H9 (cell line): ENCODE measurements at regions not wholly inside any gene's neighbourhood (a gene's known extent, or its start where the extent isn't known, plus 50 kb on each side); places are given as distances from the start of the nearest gene placed in this dataset.

Experiments used
- DNase-seq: peaks from one replicate; pipeline ENCODE4 v3.0.0-alpha.2; 2017
- H2AFZ ChIP-seq: one replicate; pipeline ENCODE4 v1.6.1; 2013; ENCODE audit warnings: mild to moderate bottlenecking, low read length, control low read depth, moderate library complexity
- H2AK5ac ChIP-seq: 2 replicates; pipeline ENCODE4 v1.6.1; 2013; ENCODE audit warnings: low read length, control low read depth, mixed read lengths; ENCODE audit not compliant: insufficient read length
- H2BK120ac ChIP-seq: one replicate; pipeline ENCODE4 v1.6.1; 2013; ENCODE audit warnings: low read depth, mild to moderate bottlenecking, low read length, control low read depth, inconsistent platforms; ENCODE audit not compliant: poor library complexity, severe bottlenecking
- H2BK12ac ChIP-seq: 2 replicates; pipeline ENCODE4 v1.6.1; 2013; ENCODE audit warnings: low read length, control low read depth, mixed read lengths, low read depth; ENCODE audit not compliant: insufficient read length
- H2BK15ac ChIP-seq: 2 replicates; pipeline ENCODE4 v1.6.1; 2013; ENCODE audit warnings: low read depth, low read length, control low read depth
- H2BK20ac ChIP-seq: one replicate; pipeline ENCODE4 v1.6.1; 2013; ENCODE audit warnings: low read depth, mild to moderate bottlenecking, low read length, control low read depth, inconsistent platforms; ENCODE audit not compliant: poor library complexity, severe bottlenecking
- H2BK5ac ChIP-seq: 2 replicates; pipeline ENCODE4 v1.6.1; 2013; ENCODE audit warnings: low read length, control low read depth, mixed read lengths; ENCODE audit not compliant: insufficient read length
- H3K14ac ChIP-seq: 2 replicates; pipeline ENCODE4 v1.6.1; 2013; ENCODE audit warnings: low read length, control low read depth; ENCODE audit not compliant: insufficient read depth
- H3K18ac ChIP-seq: 2 replicates; pipeline ENCODE4 v1.6.1; 2013; ENCODE audit warnings: low read depth, mild to moderate bottlenecking, mixed read lengths, low read length, control low read depth; ENCODE audit not compliant: insufficient read length
- H3K23ac ChIP-seq: 2 replicates; pipeline ENCODE4 v1.6.1; 2013; ENCODE audit warnings: low read length, control low read depth, mixed read lengths, low read depth; ENCODE audit not compliant: insufficient read length
- H3K23me2 ChIP-seq: 2 replicates; pipeline ENCODE4 v1.6.1; 2013; ENCODE audit warnings: low read depth, mild to moderate bottlenecking, mixed read lengths, low read length, control low read depth; ENCODE audit not compliant: insufficient read length, poor library complexity, severe bottlenecking
- H3K27ac ChIP-seq: 2 replicates; pipeline ENCODE4 v1.5.1; 2013; ENCODE audit warnings: low read length, control low read depth, mixed read lengths, low read depth; ENCODE audit not compliant: insufficient read length
- H3K27me3 ChIP-seq: 2 replicates; pipeline ENCODE4 v1.6.1; 2013; ENCODE audit warnings: low read length, control low read depth, inconsistent platforms; ENCODE audit not compliant: insufficient read depth
- H3K4ac ChIP-seq: 2 replicates; pipeline ENCODE4 v1.6.1; 2013; ENCODE audit warnings: low read depth, mild to moderate bottlenecking, control low read depth, inconsistent platforms, low read length, moderate library complexity
- H3K4me1 ChIP-seq: 2 replicates; pipeline ENCODE4 v1.6.1; 2013; ENCODE audit warnings: low read length, control low read depth, inconsistent platforms; ENCODE audit not compliant: insufficient read depth
- H3K4me2 ChIP-seq: 2 replicates; pipeline ENCODE4 v1.6.1; 2013; ENCODE audit warnings: low read length, control low read depth, mixed read lengths; ENCODE audit not compliant: insufficient read length, insufficient read depth
- H3K56ac ChIP-seq: 2 replicates; pipeline ENCODE4 v1.6.1; 2013; ENCODE audit warnings: low read depth, mild to moderate bottlenecking, mixed read lengths, low read length, control low read depth; ENCODE audit not compliant: insufficient read length
- H3K79me1 ChIP-seq: 2 replicates; pipeline ENCODE4 v1.6.1; 2013; ENCODE audit warnings: low read depth, mild to moderate bottlenecking, moderate library complexity, low read length, control low read depth, inconsistent platforms; ENCODE audit not compliant: insufficient read depth, poor library complexity, severe bottlenecking
- H3K79me2 ChIP-seq: 2 replicates; pipeline ENCODE4 v1.6.1; 2013; ENCODE audit warnings: low read length, control low read depth, inconsistent platforms; ENCODE audit not compliant: insufficient read depth
- H3K9ac ChIP-seq: 2 replicates; pipeline ENCODE4 v1.6.1; 2013; ENCODE audit warnings: low read length, control low read depth, mixed read lengths; ENCODE audit not compliant: insufficient read length; ENCODE audit errors: extremely low read depth
- H3K9me3 ChIP-seq: one replicate; pipeline ENCODE4 v1.6.1; 2013; ENCODE audit warnings: low read depth, low read length, inconsistent platforms; ENCODE audit not compliant: control insufficient read depth
- H3T11ph ChIP-seq: one replicate; pipeline ENCODE4 v1.6.1; 2013; ENCODE audit warnings: mild to moderate bottlenecking, low read length, control low read depth, inconsistent platforms
- H4K20me1 ChIP-seq: one replicate; pipeline ENCODE4 v1.6.1; 2013; ENCODE audit not compliant: control insufficient read depth, insufficient read length, insufficient read depth
- H4K5ac ChIP-seq: 2 replicates; pipeline ENCODE4 v1.6.1; 2013; ENCODE audit warnings: low read depth, mild to moderate bottlenecking, mixed read lengths, low read length, control low read depth; ENCODE audit not compliant: insufficient read length
- H4K8ac ChIP-seq: replicated peaks from 2 replicates; pipeline ENCODE4 v1.6.1; 2013; ENCODE audit warnings: low read length, control low read depth, mixed read lengths, low read depth; ENCODE audit not compliant: insufficient read length
- H4K91ac ChIP-seq: 2 replicates; pipeline ENCODE4 v1.6.1; 2013; ENCODE audit warnings: low read depth, mild to moderate bottlenecking, moderate library complexity, mixed read lengths, low read length, control low read depth; ENCODE audit not compliant: insufficient read length
- H3K27ac Mint-ChIP-seq, 3 experiments: 2 replicates in 2 of 3; 3 replicates in 1 of 3; pipeline ENCODE4 v1.8.0; 2020 to 2021; ENCODE audit warnings: mixed read lengths in 3 of 3, mild to moderate bottlenecking in 1 of 3, moderate library complexity in 1 of 3
- H3K27me3 Mint-ChIP-seq: 2 replicates; pipeline ENCODE4 v1.8.0; 2021; ENCODE audit warnings: low read depth, mild to moderate bottlenecking, moderate library complexity, mixed read lengths
- H3K36me3 Mint-ChIP-seq, 3 experiments: 2 replicates in 2 of 3; 3 replicates in 1 of 3; pipeline ENCODE4 v1.8.0; 2020 to 2021; ENCODE audit warnings: low read depth in 3 of 3, mixed read lengths in 3 of 3; ENCODE audit not compliant: insufficient read depth in 1 of 3
- H3K4me1 Mint-ChIP-seq, 2 experiments: 2 replicates each; pipeline ENCODE4 v1.8.0; 2020; ENCODE audit warnings: mixed read lengths in 2 of 2
- H3K4me3 Mint-ChIP-seq, 2 experiments: 2 replicates in 1 of 2; 3 replicates in 1 of 2; pipeline ENCODE4 v1.8.0; 2020 to 2021; ENCODE audit warnings: mild to moderate bottlenecking in 2 of 2, mixed read lengths in 2 of 2, moderate library complexity in 1 of 2
- H3K9me3 Mint-ChIP-seq, 2 experiments: 2 replicates in 1 of 2; 3 replicates in 1 of 2; pipeline ENCODE4 v1.8.0; 2020; ENCODE audit warnings: mild to moderate bottlenecking in 2 of 2, mixed read lengths in 2 of 2, moderate library complexity in 1 of 2
- TF ChIP-seq, protein P1 (sequence below): fragments of 200-600 bp; sonication (generic); conservative IDR thresholded peaks from 3 replicates; pipeline ENCODE4 v1.8.0; 2021; ENCODE audit warnings: antibody characterized with exemption, mild to moderate bottlenecking

DNA sequence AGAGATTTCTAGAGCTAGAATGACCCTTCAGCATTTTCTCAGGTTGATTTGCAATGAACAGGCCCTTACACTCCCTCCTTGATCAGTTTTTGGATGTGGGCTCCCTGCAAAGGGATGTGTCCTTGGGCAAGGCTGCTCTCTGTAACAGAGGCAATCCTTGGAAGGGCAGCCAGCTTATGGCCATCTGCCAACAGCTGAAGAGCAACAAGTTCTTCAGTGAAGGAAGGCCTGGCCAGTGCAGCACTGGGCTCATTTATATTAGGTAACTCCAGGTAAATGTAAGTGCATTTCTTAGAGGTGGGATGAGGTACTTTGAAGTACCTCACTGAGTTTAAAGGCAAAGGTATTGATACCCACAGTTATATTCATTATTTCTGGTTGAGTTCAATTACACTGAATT, 114.3 kb upstream of the KCNJ16 start:
- Histone ChIP-seq H3K18ac (no peak overlapping the region), H2AK5ac (no peak overlapping the region), H3K56ac (no peak overlapping the region), H2BK12ac (no peak overlapping the region), H2AFZ (no peak overlapping the region), H3K9ac (no peak overlapping the region), H3K27me3 (no peaks in the 10 kb centered on the region), H4K20me1 (no peaks in the 10 kb centered on the region), H3K23me2 (no peaks in the 10 kb centered on the region), H3K4me2 (no peak overlapping the region), H3K4ac (no peak overlapping the region), H2BK20ac (no peak overlapping the region), H4K8ac (no peak overlapping the region), H2BK120ac (no peak overlapping the region), H3K4me1 (no peaks in the 10 kb centered on the region), H2BK5ac (no peak overlapping the region), H3K79me2 (no peaks in the 10 kb centered on the region), H3T11ph (no peak overlapping the region), H3K27ac (no peak overlapping the region), H3K79me1 (no peaks in the 10 kb centered on the region), H3K9me3 (no peaks in the 10 kb centered on the region), H4K91ac (no peak overlapping the region), H3K23ac (no peak overlapping the region), H3K14ac (no peak overlapping the region), H4K5ac (no peak overlapping the region), H2BK15ac (no peak overlapping the region)
- Mint-ChIP-seq H3K4me1 (peaks cover 17 to 18% of the 10 kb centered on the region in 2 experiments), H3K27ac (peak overlapping the region in 1 of 3 experiments; percentile 85; a peak in 1 of 7 replicates), H3K4me3 (no peak overlapping the region), H3K36me3 (no peaks in the 10 kb centered on the region), H3K27me3 (peaks cover 2% of the 10 kb centered on the region; the same call in 1 of the 2 replicates), H3K9me3 (no peaks in the 10 kb centered on the region)
- DNase-seq = no peak
- TF ChIP-seq, protein P1, sequence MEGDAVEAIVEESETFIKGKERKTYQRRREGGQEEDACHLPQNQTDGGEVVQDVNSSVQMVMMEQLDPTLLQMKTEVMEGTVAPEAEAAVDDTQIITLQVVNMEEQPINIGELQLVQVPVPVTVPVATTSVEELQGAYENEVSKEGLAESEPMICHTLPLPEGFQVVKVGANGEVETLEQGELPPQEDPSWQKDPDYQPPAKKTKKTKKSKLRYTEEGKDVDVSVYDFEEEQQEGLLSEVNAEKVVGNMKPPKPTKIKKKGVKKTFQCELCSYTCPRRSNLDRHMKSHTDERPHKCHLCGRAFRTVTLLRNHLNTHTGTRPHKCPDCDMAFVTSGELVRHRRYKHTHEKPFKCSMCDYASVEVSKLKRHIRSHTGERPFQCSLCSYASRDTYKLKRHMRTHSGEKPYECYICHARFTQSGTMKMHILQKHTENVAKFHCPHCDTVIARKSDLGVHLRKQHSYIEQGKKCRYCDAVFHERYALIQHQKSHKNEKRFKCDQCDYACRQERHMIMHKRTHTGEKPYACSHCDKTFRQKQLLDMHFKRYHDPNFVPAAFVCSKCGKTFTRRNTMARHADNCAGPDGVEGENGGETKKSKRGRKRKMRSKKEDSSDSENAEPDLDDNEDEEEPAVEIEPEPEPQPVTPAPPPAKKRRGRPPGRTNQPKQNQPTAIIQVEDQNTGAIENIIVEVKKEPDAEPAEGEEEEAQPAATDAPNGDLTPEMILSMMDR = no peak
